COLO668 (cell line): ENCODE measurements at regions not wholly inside any gene's neighbourhood (a gene's known extent, or its start where the extent isn't known, plus 50 kb on each side); places are given as distances from the start of the nearest gene placed in this dataset.
"Not testable (repeated sequence)": the region's sequence is repeated elsewhere in the genome, so short reads cannot be mapped to it uniquely, and the experiment has no call there.

Experiments used
- DNase-seq: peaks from one replicate; lab custom pipeline; 2025; ENCODE audit not compliant: unreplicated experiment; lab: John Stamatoyannopoulos, UW

GRCh38 chr7:51973939-51974338 is 657.3 kb upstream of the COBL start:
- DNase-seq, result no peak

GRCh38 chr7:51973071-51973470 is 656.5 kb upstream of the COBL start:
- DNase-seq, result no peak

- DNase-seq, result no peak
Observed at GRCh38 chr7:51970961-51971665, 654.5 kb upstream of the COBL start.

- DNase-seq, result no peak
Observed at GRCh38 chr7:51968461-51968860, 651.9 kb upstream of the COBL start.

- no peak for DNase-seq
Observed at GRCh38 chr7:51965454-51965853, 648.8 kb upstream of the COBL start.

GRCh38 chr7:51961804-51962203 is 645.2 kb upstream of the COBL start:
- DNase-seq, result no peak

- no peak for DNase-seq
Observed at GRCh38 chr7:51950813-51951212, 634.2 kb upstream of the COBL start.

- no peak for DNase-seq
Observed at GRCh38 chr7:51949726-51950644, 633.4 kb upstream of the COBL start.

DNA sequence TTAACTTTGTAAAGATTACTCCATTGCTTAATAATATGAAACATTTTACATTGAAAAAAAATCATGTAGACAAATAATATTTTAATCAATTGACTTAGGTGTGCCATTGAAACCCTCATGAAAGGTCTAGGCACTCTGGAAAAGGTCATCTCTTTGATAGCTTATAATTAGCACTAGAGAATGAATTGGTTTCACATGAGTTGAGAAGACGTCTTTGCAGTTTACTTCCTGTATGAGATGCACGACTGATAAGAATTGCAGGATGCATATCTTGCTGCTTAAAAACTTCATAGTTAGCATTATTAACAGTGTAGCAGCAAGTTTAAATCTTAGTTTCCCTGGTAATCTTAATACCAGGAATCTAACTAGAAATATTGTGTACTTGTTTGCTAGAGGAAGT is 614.2 kb upstream of the COBL start:
- DNase-seq, result no peak

DNA sequence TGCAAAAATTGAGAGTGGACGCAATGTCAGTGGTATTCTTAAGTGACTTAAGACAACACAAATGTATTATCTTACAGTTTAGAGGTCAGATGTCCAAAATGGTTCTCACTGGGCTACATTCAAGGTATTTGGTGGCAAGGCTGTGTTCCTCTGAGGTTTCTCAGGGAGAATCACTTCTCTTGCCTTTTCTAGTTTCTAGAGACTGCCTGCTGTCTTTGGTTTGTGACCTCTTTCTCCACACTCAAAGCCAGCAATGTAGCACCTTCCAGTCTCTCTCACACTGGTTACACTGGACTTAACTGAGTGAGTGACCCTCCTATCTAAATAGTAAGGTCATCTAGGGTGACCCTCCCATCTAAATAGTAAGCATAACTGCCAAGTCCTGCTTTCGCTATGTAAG is 613.2 kb upstream of the COBL start:
- DNase-seq, result no peak

DNA sequence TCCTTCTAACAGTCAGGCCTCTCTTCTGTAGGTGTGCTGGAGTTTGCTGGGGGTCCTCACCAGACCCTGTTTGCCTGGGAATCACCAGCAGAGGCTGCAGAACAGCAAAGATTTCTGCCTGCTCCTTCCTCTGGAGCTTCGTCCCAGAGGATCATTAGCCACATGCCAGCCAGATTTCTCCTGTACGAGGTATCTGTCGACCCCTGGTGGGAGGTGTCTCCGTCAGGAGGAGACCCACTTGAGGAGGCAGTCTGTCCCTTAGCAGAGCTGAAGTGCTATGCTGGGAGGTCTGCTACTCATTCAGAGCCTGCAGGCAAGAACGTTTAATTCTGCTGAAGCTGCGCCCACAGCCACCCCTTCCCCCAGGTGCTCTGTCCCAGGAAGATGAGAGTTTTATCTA is 611.1 kb upstream of the COBL start:
- no peak for DNase-seq

DNA sequence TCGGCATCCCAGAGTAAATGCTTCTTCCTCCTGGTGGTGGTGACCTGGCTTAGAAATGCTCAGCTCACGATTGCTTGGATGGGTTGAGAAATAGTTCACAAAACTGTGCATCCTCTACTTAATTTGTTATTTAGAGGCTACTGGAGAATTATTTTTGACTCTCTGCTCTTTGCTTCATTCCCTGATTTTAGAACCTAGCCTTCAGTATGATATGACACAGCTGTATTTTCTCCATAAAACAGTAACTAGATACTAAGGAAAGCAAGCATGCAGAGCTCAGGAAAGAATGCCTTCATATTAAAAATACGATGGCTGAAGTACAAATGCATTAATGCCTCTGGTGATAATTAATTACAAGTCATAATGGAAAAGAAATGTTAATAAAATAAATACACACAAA is 602.0 kb upstream of the COBL start:
- DNase-seq, result no peak

- no peak for DNase-seq
Observed at GRCh38 chr7:51901489-51901840, 584.9 kb upstream of the COBL start.

DNA sequence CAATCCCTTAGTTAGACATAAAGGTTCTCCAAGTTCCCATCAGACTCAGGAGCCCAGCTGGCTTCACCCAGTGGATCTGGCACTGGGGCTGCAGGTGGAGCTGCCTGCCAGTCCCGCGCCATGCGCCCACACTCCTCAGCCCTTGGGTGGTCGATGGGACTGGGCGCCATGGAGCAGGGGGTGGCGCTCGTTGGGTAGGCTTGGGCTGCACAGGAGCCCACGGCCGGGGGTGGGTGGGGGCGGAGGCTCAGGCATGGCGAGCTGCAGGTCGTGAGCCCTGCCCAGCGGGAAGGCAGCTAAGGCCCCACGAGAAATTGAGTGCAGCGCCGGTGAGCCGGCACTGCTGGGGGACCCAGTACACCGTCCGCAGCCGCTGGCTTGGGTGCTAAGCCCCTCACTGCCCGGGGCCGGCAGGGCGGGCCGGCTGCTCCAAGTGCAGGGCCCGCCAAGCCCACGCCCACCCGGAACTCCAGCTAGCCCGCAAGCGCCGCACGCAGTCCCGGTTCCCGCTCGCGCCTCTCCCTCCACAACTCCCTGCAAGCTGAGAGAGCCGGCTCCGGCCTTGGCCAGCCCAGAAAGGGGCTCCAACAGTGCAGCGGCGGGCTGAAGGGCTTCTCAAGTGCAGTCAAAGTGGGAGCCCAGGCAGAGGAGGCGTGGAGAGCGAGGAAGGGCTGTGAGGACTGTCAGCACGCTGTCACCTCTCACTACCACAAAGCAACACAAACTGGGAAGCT is 584.3 kb upstream of the COBL start:
- DNase-seq, result not testable (repeated sequence)

DNA sequence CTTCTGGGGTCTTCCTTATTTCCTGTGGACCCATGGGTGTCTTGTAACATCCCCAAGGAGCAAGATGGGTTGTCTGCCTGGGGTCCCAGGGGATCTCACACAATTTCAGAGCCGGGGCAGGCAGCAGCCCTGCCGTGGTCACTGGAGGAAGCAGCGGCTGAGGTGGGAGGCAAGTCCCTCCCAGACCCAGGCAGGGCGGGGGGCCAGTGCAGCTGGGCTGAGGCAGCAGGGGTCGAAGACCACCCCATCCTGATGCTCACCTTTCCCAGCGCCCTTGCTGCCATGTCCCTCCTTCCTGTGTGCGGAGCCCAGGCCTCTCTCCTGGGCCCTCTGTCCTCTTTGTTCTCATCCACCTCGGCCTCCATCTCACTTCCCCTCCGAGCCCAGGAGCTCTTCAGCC is 583.0 kb upstream of the COBL start:
- no peak for DNase-seq

DNA sequence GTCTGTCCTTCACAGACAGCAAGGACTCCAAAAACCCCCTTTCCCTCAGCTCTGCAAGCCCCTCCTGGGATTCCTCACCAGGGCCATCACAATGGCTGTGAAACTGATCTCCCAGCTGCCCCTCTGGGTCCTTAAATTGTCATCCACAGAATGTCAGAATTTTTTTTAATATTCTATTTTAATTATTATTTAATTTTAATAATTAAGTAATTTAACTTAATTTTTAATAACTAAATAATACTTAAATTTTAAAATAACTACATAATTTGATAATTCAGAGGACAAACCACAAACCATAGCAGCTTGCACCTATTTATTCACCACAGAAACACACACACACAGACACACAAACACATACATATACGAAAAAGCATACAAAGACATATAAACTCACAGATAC is 565.8 kb upstream of the COBL start:
- no peak for DNase-seq

DNA sequence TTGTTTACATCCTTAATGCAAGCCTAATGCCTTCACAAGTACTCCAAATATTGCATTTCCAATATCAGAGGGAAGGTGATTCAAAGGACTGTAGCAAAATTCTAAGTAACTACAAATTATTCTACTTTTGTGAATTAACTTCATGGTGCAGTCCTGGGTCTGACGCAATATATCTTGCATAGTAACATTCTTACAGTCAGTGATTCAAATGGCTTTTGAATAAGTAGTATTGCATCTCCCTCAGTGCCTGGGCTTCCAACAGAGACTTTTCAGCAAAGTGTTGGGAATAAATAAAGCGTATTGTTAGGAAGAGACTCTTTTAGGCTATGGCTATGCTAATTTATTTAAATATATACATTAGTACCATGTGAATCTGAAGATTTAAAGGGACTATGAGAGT is 564.7 kb upstream of the COBL start:
- no peak for DNase-seq

DNA sequence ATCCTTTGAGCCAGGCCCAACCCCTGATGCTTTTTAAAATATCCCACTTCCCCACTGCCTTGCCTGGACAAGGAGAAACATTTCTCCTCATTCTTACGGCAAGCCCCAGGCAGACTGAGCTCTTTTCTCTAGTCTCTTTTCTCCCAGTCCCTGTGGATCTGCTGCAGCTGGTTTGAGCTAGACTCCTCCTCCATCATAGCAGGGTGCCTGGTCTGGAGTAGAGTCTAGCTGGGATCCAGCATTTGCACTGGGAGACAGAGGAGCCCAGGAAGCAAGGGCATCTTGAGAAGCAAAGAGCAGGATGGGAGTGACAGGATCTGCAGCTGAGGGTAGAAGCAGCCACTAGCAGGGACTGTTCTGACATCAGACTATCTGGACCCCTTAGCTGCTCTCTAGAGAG is 562.3 kb upstream of the COBL start:
- no peak for DNase-seq

DNA sequence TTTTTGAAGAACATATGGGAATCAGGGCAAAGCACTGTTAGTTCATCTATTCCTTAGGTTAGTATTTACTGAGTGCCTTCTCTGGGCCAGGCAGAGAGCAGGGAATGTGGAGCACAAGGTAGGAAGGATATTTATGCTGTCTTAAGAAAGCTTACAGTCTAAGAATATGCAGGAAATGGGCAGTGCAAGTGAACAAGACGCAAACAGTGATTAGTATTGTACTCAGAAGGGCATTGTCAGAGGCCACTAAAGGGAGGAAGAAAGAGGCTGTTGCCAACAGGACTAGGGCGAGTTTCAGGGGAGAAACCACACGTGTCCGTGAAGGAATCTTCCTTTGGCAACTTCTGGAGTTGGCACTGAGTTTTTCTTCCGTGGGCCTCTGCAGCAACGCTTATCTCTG is 552.8 kb upstream of the COBL start:
- no peak for DNase-seq

DNA sequence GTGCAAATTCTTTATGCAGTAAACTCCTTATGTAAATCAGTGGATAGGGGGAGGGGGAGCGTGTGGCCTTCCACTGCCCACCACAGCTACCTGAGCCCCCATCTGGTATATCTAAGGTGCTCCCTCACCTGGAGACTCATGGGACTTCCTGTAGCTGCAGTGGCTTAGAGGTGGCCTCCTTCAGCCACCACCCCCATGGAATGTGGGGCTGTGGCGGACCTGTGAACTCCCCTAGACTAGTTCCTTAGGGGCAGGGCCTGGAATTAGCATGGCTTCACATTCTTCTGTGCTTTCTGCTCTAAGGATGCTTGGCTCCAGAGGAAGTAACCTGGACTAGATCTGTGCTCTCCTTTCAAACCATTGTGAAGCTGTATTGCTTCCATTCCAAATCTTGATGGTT is 550.5 kb upstream of the COBL start:
- no peak for DNase-seq

DNA sequence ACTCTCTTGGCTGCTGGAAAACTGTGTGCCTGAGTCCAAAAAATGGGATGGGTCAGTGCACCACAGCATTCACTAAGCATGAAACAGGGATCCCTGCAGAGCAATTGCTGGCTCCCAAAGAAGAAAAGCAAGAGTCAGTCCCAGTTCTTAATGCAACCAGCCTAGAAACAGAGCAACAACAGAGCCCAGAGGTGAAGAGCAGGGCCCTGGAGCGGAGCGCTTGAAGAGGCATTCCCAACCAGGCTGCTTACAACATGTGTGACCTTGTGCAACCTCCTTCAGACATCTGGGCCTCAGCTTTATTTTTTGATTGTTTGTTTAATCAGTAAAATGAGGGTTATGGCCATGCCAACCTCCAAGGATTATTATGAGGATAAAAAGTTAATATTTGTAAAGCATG is 543.7 kb upstream of the COBL start:
- no peak for DNase-seq

GRCh38 chr7:51850126-51850525 is 533.5 kb upstream of the COBL start:
- no peak for DNase-seq
